GM12878 (cell line): ENCODE measurements at regions not wholly inside any gene's neighbourhood (a gene's known extent, or its start where the extent isn't known, plus 50 kb on each side); places are given as distances from the start of the nearest gene placed in this dataset.

Experiments used
- ATAC-seq: fragments of 200-7000 bp; cut with Tn5 transposase; 3 replicates; pipeline ENCODE4 v1.9.1; 2020; ENCODE audit warnings: mild to moderate bottlenecking, moderate library complexity
- BruUV-seq: library from RNA; stranded (reverse); fragments of 400-500 nt; replicated peaks from 2 replicates; lab custom pipeline; 2021; lab: Mats Ljungman, UMichigan
- CTCF ChIA-PET: fragments of 300-600 bp; sonication (Branson Sonifier 250); formaldehyde crosslinking; extraction: SDS; loops from one replicate; lab custom pipeline; 2021; ENCODE audit warnings: inconsistent platforms; lab: Yijun Ruan, JAX
- POLR2A ChIA-PET: fragments of 350-600 bp; formaldehyde crosslinking; extraction: SDS; loops from one replicate; lab custom pipeline; 2021; ENCODE audit warnings: inconsistent platforms; lab: Charles Lee
- RAD21 ChIA-PET: fragments of 300-600 bp; sonication (Branson Sonifier 250); formaldehyde crosslinking; loops from one replicate; lab custom pipeline; 2023; ENCODE audit warnings: antibody characterized with exemption; ENCODE audit not compliant: unreplicated experiment; lab: Charles Lee
- SMC1A ChIA-PET: fragments of 300-600 bp; sonication (Branson Sonifier 250); formaldehyde crosslinking; loops from one replicate; lab custom pipeline; 2023; ENCODE audit not compliant: unreplicated experiment, uncharacterized antibody; lab: Charles Lee
- DNase-seq: peaks from one replicate; pipeline ENCODE4 v3.0.0-alpha.2; 2011; ENCODE audit warnings: low read depth, low spot score
- FAIRE-seq: peaks from 3 replicates; lab custom pipeline; 2011; peaks lifted over from hg19 to GRCh38; lab: Jason Lieb, UNC
- H2AFZ ChIP-seq: 2 replicates; pipeline ENCODE4 v1.6.0; 2011; ENCODE audit warnings: low read depth, low read length, control low read depth; ENCODE audit not compliant: control insufficient read depth
- H3K27ac ChIP-seq: 2 replicates; pipeline ENCODE4 v1.5.1; 2011; ENCODE audit warnings: control low read depth; ENCODE audit not compliant: control insufficient read depth, insufficient read depth
- H3K27me3 ChIP-seq, 2 experiments: replicated peaks in 1 of 2; 2 replicates each; pipeline versions ENCODE4 v1.6.0 to v1.6.1; 2011; ENCODE audit warnings: low read length in 1 of 2; ENCODE audit not compliant: control insufficient read depth in 2 of 2, insufficient read depth in 2 of 2
- H3K36me3 ChIP-seq, 2 experiments: 2 replicates each; pipeline ENCODE4 v1.5.1; 2011; ENCODE audit warnings: low read length in 1 of 2; ENCODE audit not compliant: control insufficient read depth in 2 of 2, insufficient read depth in 2 of 2
- H3K4me1 ChIP-seq: 2 replicates; pipeline ENCODE4 v1.6.1; 2011; ENCODE audit warnings: mild to moderate bottlenecking, low read length, moderate library complexity, mixed read lengths; ENCODE audit not compliant: control insufficient read depth, insufficient read depth
- H3K4me2 ChIP-seq: 2 replicates; pipeline ENCODE4 v1.6.0; 2011; ENCODE audit warnings: control low read depth; ENCODE audit not compliant: control insufficient read depth, insufficient read depth
- H3K4me3 ChIP-seq: fragments of 200-600 bp; sonication (generic); 2 replicates; pipeline ENCODE4 v1.5.1; 2016
- H3K79me2 ChIP-seq: 2 replicates; pipeline ENCODE4 v1.6.0; 2011; ENCODE audit warnings: low read length; ENCODE audit not compliant: control insufficient read depth, insufficient read depth
- H3K9ac ChIP-seq: 2 replicates; pipeline ENCODE4 v1.8.0; 2011; ENCODE audit warnings: low read length, control low read depth, mixed read lengths; ENCODE audit not compliant: control insufficient read depth, insufficient read depth
- H3K9me3 ChIP-seq: replicated peaks from 3 replicates; pipeline ENCODE4 v1.5.1; 2011; ENCODE audit warnings: mild to moderate bottlenecking, low read length; ENCODE audit not compliant: control insufficient read depth, insufficient read depth
- H4K20me1 ChIP-seq: 2 replicates; pipeline ENCODE4 v1.6.0; 2011; ENCODE audit not compliant: control insufficient read depth, insufficient read depth
- HDAC6 ChIP-seq: fragments of 200-600 bp; sonication (generic); IDR thresholded peaks from one replicate; pipeline ENCODE4 v1.8.0; 2017; ENCODE audit warnings: antibody characterized with exemption; ENCODE audit not compliant: unreplicated experiment
- PAX5 ChIP-seq: IDR thresholded peaks from 2 replicates; pipeline ENCODE4 v1.6.1; 2011; ENCODE audit warnings: low read depth, low read length, borderline replicate concordance
- WGBS: methylation state at CpG from one replicate; pipeline ENCODE4 v1.1.6; 2016; ENCODE audit warnings: low lambda C conversion rate; ENCODE audit not compliant: insufficient replicate concordance, insufficient coverage; ENCODE audit errors: missing lambda C conversion rate; 5-methylcytosine and 5-hydroxymethylcytosine counted together
- in situ Hi-C: fragments of 300-500 bp; cut with MboI; formaldehyde crosslinking; loops from 9 replicates; pipeline ENCODE4 v1.14.3; 2018; ENCODE audit warnings: mixed read lengths
- intact Hi-C: fragments of 100-400 bp; cut with micrococcal nuclease; formaldehyde crosslinking; loops from one replicate; pipeline ENCODE4 v1.14.2; 2022; ENCODE audit not compliant: unreplicated experiment

- no peaks in the 10 kb centered on the region for H4K20me1 ChIP-seq
- RAD21 ChIA-PET: no interaction called here
- WGBS: 28% methylated on average over 9 of the region's 9 CpGs
Observed at GRCh38 chr3:5330152-5330810, 142.8 kb downstream of the EDEM1 start.

DNA sequence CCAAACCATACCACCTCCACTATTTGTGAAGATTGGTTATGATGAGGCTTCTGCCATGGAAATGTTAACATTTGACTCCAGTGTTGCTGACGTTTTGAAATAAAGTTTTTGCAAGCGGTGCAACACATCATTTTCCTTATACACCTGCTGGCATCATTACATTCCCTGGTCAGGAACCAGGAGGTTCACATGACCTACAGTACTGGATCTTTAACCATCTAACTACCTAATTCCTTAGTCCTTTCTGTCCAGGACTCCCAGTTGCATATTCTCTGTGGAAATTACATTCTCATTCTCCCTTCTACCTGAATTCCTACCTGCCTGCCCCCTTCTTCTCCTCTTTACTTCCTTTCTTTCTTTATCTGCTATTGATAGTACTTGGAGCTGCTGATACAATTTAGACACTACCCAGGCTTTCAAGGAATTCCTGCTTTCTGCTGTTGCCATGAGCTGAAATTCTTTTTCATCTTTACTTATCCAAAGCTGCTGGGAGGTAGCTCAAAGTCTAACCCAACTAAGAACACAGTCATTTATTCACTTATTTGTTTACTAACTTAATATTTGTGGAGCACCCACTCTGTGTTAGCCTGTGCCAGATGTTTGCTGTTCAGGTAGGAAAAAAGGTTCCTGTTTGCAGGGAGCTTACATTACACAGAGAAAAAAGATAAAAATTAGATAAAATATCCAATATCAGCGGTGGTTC lies 144.2 kb downstream of the EDEM1 start:
- Histone ChIP-seq H3K27ac (no peak overlapping the region), H3K79me2 (no peaks in the 10 kb centered on the region), H3K4me3 (no peak overlapping the region), H3K4me1 (no peaks in the 10 kb centered on the region), H3K27me3 (no peaks in the 10 kb centered on the region), H3K4me2 (no peak overlapping the region), H4K20me1 (no peaks in the 10 kb centered on the region), H3K9ac (no peak overlapping the region)
- in situ Hi-C loops: no loop called here
- ChIA-PET RAD21 (no interaction called here), SMC1A (interaction anchor here (0.5 to 1.4 kb wide), 4 partner anchors 14 to 627 kb away, joined by 3 read pairs; no protein-coding TSS in a partner anchor), CTCF (no interaction called here), POLR2A (no interaction called here)
- 33% methylated on average over 3 of the region's 3 CpGs for WGBS
- DNase-seq (no peak), ATAC-seq (no peak), FAIRE-seq (no peak)
- BruUV-seq: no TSS peak
- TF ChIP-seq HDAC6: no peak
- TF ChIP-seq, all 136 proteins: peak for 0
- Histone ChIP-seq H3K36me3 (no peaks in the 10 kb centered on the region), H2AFZ (no peak overlapping the region), H3K9me3 (no peaks in the 10 kb centered on the region; the same call in 2 of the 3 replicates)
- intact Hi-C loops: no loop called here

More at GRCh38 chr3:5330152-5330810, 142.8 kb downstream of the EDEM1 start:
- H3K4me1 ChIP-seq: no peaks in the 10 kb centered on the region
- SMC1A ChIA-PET: no interaction called here
- intact Hi-C loops (no loop called here), in situ Hi-C loops (no loop called here)
- no peaks in the 10 kb centered on the region for H3K27me3 ChIP-seq
- H2AFZ ChIP-seq: no peak overlapping the region
- H3K9ac ChIP-seq: no peak overlapping the region
- ATAC-seq (no peak), FAIRE-seq (no peak), DNase-seq (no peak)
- H3K4me3 ChIP-seq: no peak overlapping the region
- no peaks in the 10 kb centered on the region for H3K36me3 ChIP-seq
- TF ChIP-seq PAX5: no peak
- BruUV-seq: no TSS peak
- no peak overlapping the region for H3K27ac ChIP-seq
- POLR2A ChIA-PET: no interaction called here
- no peak overlapping the region for H3K4me2 ChIP-seq
- CTCF ChIA-PET: no interaction called here
- no peaks in the 10 kb centered on the region for H3K79me2 ChIP-seq
- no peaks in the 10 kb centered on the region; the same call in 2 of the 3 replicates for H3K9me3 ChIP-seq
